ENCODE measurements at regions not wholly inside any gene's neighbourhood (a gene's known extent, or its start where the extent isn't known, plus 50 kb on each side); places are given as distances from the start of the nearest gene placed in this dataset.

DNA sequence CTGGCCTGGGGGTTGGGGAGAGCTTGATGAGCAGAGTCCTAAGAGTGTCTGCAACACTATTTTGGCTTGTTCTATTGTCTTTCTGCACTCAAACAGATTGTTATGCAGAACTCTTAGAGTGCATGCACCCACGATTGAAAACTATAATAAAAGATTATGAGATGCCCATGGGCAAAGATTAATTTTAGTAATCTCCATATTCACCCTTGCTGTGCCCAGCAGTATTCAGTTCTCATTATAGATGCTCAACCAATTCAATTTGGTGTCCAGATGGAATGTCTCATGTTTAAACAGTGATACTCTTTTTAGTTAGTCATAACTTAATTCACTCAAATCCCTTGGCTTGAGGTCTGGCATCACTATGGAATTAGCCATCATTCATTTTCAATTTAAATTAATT, 952.5 kb downstream of the CDH8 start:
- H3K4me1 ChIP-seq: no peaks in the 10 kb centered on the region
- H3K36me3 ChIP-seq (replicated peaks in 1 of 2; ENCODE audit: insufficient read depth in 1 of 2, low read depth in 2 of 2): no peaks in the 10 kb centered on the region
- DNase-seq (no peak), ATAC-seq (no peak)
- no peak overlapping the region for H3K27ac ChIP-seq
- H3K9me3 ChIP-seq: no peaks in the 10 kb centered on the region
- TF ChIP-seq, protein P1, sequence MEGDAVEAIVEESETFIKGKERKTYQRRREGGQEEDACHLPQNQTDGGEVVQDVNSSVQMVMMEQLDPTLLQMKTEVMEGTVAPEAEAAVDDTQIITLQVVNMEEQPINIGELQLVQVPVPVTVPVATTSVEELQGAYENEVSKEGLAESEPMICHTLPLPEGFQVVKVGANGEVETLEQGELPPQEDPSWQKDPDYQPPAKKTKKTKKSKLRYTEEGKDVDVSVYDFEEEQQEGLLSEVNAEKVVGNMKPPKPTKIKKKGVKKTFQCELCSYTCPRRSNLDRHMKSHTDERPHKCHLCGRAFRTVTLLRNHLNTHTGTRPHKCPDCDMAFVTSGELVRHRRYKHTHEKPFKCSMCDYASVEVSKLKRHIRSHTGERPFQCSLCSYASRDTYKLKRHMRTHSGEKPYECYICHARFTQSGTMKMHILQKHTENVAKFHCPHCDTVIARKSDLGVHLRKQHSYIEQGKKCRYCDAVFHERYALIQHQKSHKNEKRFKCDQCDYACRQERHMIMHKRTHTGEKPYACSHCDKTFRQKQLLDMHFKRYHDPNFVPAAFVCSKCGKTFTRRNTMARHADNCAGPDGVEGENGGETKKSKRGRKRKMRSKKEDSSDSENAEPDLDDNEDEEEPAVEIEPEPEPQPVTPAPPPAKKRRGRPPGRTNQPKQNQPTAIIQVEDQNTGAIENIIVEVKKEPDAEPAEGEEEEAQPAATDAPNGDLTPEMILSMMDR (IDR thresholded peaks at IDR 0.05): no peak
- no peak for TF ChIP-seq POLR2A (IDR thresholded peaks at IDR 0.05)
- intact Hi-C loops (cut with DNase I): no loop called here
- 28 to 33% methylated on average over 1 of the region's 1 CpG for WGBS, 2 donors
- H3K4me3 ChIP-seq: no peak overlapping the region
- no peaks in the 10 kb centered on the region for H3K27me3 ChIP-seq

DNA sequence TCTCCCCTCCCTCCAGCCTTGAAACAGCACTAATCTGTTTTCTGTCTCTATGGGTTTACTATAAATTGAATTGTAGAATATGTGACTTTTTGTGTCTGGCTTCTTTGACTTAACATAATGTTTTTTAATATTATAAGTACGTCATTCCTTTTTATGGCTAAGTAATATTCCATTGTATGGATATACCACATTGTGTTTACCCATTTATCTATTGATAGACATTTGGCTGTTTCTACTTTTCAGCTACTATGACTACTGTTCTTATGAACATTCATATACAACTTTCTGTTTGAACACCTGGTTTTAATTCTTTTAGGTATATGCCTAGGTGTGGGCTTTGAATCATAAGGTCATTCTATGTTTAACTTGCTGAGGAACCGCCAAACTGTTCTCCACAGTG, 961.9 kb downstream of the CDH8 start:
- 40 to 60% methylated on average over 2 of the region's 2 CpGs for WGBS, 2 donors
- Histone ChIP-seq H3K27me3 (no peaks in the 10 kb centered on the region), H3K4me3 (no peak overlapping the region), H3K36me3 (replicated peaks in 1 of 2; ENCODE audit: insufficient read depth in 1 of 2, low read depth in 2 of 2) (no peaks in the 10 kb centered on the region), H3K9me3 (no peaks in the 10 kb centered on the region), H3K27ac (no peak overlapping the region), H3K4me1 (no peaks in the 10 kb centered on the region)
- DNase-seq (no peak), ATAC-seq (no peak)
- intact Hi-C loops (cut with DNase I): no loop called here
- TF ChIP-seq POLR2A (IDR thresholded peaks at IDR 0.05): no peak
- TF ChIP-seq, protein P1 (IDR thresholded peaks at IDR 0.05): no peak

DNA sequence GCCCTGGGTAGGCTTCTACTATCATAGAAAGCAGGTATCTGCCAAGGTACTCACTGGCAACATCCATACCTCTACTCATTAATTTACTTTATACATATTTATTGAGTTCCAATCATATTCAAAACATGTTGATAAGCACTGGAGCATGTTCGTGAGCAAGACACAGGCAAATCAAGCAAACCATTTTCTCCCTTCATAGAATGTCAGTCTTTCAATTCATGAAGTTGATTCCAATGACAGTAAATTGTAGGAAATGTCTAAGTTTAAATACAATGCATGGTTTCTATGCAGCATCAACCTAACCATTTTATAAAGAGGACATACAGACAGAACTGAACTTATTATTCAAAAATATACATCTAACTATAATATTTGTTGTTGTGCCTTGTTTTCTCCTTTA, 978.6 kb downstream of the CDH8 start:
- H3K27me3 ChIP-seq: no peaks in the 10 kb centered on the region
- no peaks in the 10 kb centered on the region for H3K36me3 ChIP-seq (replicated peaks in 1 of 2; ENCODE audit: insufficient read depth in 1 of 2, low read depth in 2 of 2)
- 34 to 53% methylated on average over 1 of the region's 1 CpG for WGBS, 2 donors
- TF ChIP-seq POLR2A (IDR thresholded peaks at IDR 0.05): no peak
- TF ChIP-seq, protein P1 (IDR thresholded peaks at IDR 0.05): no peak
- H3K4me3 ChIP-seq: no peak overlapping the region
- H3K9me3 ChIP-seq: no peaks in the 10 kb centered on the region
- no peak overlapping the region for H3K27ac ChIP-seq
- ATAC-seq (no peak), DNase-seq (no peak)
- H3K4me1 ChIP-seq: no peaks in the 10 kb centered on the region
- intact Hi-C loops (cut with DNase I): no loop called here

DNA sequence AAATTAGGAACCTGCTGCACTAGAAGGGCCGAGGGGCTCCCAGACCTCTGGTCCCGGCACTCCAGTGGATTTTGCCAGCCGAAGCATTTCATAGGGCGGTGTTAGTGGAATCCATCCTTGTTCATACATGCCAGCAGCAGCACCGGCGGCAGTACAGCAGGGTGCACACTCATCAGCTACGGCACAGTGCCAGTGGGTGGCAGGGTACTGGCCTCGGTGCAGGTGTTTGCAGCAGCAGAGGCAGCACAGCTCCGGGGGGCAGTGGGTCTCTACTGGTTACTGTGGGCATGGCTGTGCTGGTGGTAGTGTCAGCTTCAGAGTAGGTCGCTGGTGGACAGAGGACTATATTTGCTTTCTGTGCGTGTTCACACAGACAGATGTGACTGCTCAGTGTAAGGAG, 985.7 kb downstream of the CDH8 start:
- no peaks in the 10 kb centered on the region for H3K4me1 ChIP-seq
- TF ChIP-seq, protein P1 (IDR thresholded peaks at IDR 0.05): no peak
- TF ChIP-seq POLR2A (IDR thresholded peaks at IDR 0.05): no peak
- DNase-seq (no peak), ATAC-seq (no peak)
- H3K27ac ChIP-seq: no peak overlapping the region
- H3K9me3 ChIP-seq: no peaks in the 10 kb centered on the region
- H3K36me3 ChIP-seq (replicated peaks in 1 of 2; ENCODE audit: insufficient read depth in 1 of 2, low read depth in 2 of 2): no peaks in the 10 kb centered on the region
- intact Hi-C loops (cut with DNase I): no loop called here
- 54 to 57% methylated on average over 10 to 11 of the region's 11 CpGs for WGBS, 2 donors
- H3K27me3 ChIP-seq: no peaks in the 10 kb centered on the region
- H3K4me3 ChIP-seq: no peak overlapping the region

DNA sequence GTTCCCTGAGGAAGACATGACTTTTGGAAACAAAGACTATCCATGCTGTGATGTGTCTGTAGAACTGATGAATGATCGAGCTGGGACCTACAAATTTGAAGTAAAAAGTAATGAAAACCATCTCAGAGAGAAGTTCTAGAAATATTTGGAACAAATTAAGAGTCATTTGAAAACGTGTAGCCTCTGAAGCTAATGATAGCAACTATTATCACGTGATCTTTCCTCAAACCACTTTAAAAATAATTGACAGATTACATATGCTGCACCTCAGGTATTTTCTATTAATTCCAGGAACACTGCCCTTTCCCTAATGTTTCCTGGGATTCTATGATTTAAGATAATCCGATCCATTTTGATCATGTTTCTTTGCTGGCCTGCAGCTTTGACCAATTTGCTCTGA, 990.3 kb downstream of the CDH8 start:
- Histone ChIP-seq H3K27ac (no peak overlapping the region), H3K4me3 (no peak overlapping the region), H3K36me3 (replicated peaks in 1 of 2; ENCODE audit: insufficient read depth in 1 of 2, low read depth in 2 of 2) (no peaks in the 10 kb centered on the region), H3K27me3 (no peaks in the 10 kb centered on the region), H3K9me3 (no peaks in the 10 kb centered on the region), H3K4me1 (no peaks in the 10 kb centered on the region)
- WGBS, 2 donors: 22 to 26% methylated on average over 4 of the region's 4 CpGs
- no peak for ATAC-seq
- intact Hi-C loops (cut with DNase I): no loop called here
- no peak for DNase-seq
- TF ChIP-seq, protein P1 (IDR thresholded peaks at IDR 0.05): no peak
- no peak for TF ChIP-seq POLR2A (IDR thresholded peaks at IDR 0.05)
